Endodermal cell (in vitro differentiated cells): ENCODE measurements at regions not wholly inside any gene's neighbourhood (a gene's known extent, or its start where the extent isn't known, plus 50 kb on each side); places are given as distances from the start of the nearest gene placed in this dataset.

ENCODE experiments used
- DNase-seq: peaks from one replicate; pipeline ENCODE4 v3.0.0-alpha.2; 2017
- H3K27ac ChIP-seq: 2 replicates; pipeline ENCODE4 v1.5.1; 2013; ENCODE audit warnings: mild to moderate bottlenecking, low read depth, low read length, moderate library complexity
- H3K27me3 ChIP-seq: 2 replicates; pipeline ENCODE4 v1.6.1; 2013; ENCODE audit warnings: mild to moderate bottlenecking, low read length, moderate library complexity; ENCODE audit not compliant: insufficient read depth, control insufficient read depth, poor library complexity, severe bottlenecking
- H3K36me3 ChIP-seq: 2 replicates; pipeline ENCODE4 v1.7.0; 2013; ENCODE audit warnings: mild to moderate bottlenecking, low read length, moderate library complexity; ENCODE audit not compliant: control insufficient read depth, insufficient read depth
- H3K4me1 ChIP-seq: one replicate; pipeline ENCODE4 v1.7.0; 2013; ENCODE audit warnings: low read length; ENCODE audit not compliant: control insufficient read depth, insufficient read depth
- H3K4me3 ChIP-seq: 2 replicates; pipeline ENCODE4 v1.5.1; 2013; ENCODE audit warnings: mild to moderate bottlenecking, low read length, moderate library complexity
- H3K9ac ChIP-seq: 2 replicates; pipeline ENCODE4 v1.6.1; 2013; ENCODE audit warnings: mild to moderate bottlenecking, low read length, moderate library complexity; ENCODE audit not compliant: poor library complexity, severe bottlenecking; ENCODE audit errors: extremely low read depth
- H3K9me3 ChIP-seq: 2 replicates; pipeline ENCODE4 v1.6.1; 2013; ENCODE audit warnings: mild to moderate bottlenecking, low read length, moderate library complexity; ENCODE audit not compliant: control insufficient read depth
- H3K27ac Mint-ChIP-seq: 2 replicates; pipeline ENCODE4 v1.8.0; 2020; ENCODE audit warnings: mixed read lengths
- H3K27me3 Mint-ChIP-seq: 2 replicates; pipeline ENCODE4 v1.8.0; 2021; ENCODE audit warnings: mild to moderate bottlenecking, mixed read lengths; ENCODE audit not compliant: insufficient read depth
- H3K36me3 Mint-ChIP-seq: 2 replicates; pipeline ENCODE4 v1.8.0; 2020; ENCODE audit warnings: low read depth, mixed read lengths
- H3K4me1 Mint-ChIP-seq: 2 replicates; pipeline ENCODE4 v1.8.0; 2020; ENCODE audit warnings: mixed read lengths
- H3K4me3 Mint-ChIP-seq: 2 replicates; pipeline ENCODE4 v1.8.0; 2020; ENCODE audit warnings: mild to moderate bottlenecking, moderate library complexity, mixed read lengths
- H3K9me3 Mint-ChIP-seq: 2 replicates; pipeline ENCODE4 v1.8.0; 2020; ENCODE audit warnings: mild to moderate bottlenecking, mixed read lengths
- WGBS, 2 experiments: methylation state at CpG; one replicate each; pipeline versions ENCODE4 v1.1.5 to v1.1.7; 2013; ENCODE audit warnings: missing lambda C conversion rate in 2 of 2, mixed read lengths in 1 of 2; ENCODE audit not compliant: insufficient coverage in 1 of 2, insufficient read length in 1 of 2; 5-methylcytosine and 5-hydroxymethylcytosine counted together
- TF ChIP-seq, protein P1 (sequence below): fragments of 200-600 bp; sonication (generic); conservative IDR thresholded peaks from 2 replicates; pipeline ENCODE4 v1.5.0; 2021; ENCODE audit warnings: antibody characterized with exemption, mild to moderate bottlenecking

GRCh38 chr3:87361271-87361670, 84.9 kb upstream of the POU1F1 start:
- Mint-ChIP-seq H3K36me3 (no peaks in the 10 kb centered on the region), H3K4me1 (no peaks in the 10 kb centered on the region), H3K9me3 (no peaks in the 10 kb centered on the region), H3K27me3 (no peaks in the 10 kb centered on the region), H3K27ac (no peak overlapping the region), H3K4me3 (no peak overlapping the region)
- TF ChIP-seq, protein P1, sequence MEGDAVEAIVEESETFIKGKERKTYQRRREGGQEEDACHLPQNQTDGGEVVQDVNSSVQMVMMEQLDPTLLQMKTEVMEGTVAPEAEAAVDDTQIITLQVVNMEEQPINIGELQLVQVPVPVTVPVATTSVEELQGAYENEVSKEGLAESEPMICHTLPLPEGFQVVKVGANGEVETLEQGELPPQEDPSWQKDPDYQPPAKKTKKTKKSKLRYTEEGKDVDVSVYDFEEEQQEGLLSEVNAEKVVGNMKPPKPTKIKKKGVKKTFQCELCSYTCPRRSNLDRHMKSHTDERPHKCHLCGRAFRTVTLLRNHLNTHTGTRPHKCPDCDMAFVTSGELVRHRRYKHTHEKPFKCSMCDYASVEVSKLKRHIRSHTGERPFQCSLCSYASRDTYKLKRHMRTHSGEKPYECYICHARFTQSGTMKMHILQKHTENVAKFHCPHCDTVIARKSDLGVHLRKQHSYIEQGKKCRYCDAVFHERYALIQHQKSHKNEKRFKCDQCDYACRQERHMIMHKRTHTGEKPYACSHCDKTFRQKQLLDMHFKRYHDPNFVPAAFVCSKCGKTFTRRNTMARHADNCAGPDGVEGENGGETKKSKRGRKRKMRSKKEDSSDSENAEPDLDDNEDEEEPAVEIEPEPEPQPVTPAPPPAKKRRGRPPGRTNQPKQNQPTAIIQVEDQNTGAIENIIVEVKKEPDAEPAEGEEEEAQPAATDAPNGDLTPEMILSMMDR, result no peak
- no peak overlapping the region for H3K4me3 ChIP-seq
- no peaks in the 10 kb centered on the region for H3K9me3 ChIP-seq
- no peaks in the 10 kb centered on the region for H3K36me3 ChIP-seq
- H3K9ac ChIP-seq, result no peak overlapping the region
- H3K27me3 ChIP-seq, result peaks cover 7% of the 10 kb centered on the region
- H3K27ac ChIP-seq, result no peak overlapping the region
- DNase-seq, result no peak
- H3K4me1 ChIP-seq, result no peaks in the 10 kb centered on the region

DNA sequence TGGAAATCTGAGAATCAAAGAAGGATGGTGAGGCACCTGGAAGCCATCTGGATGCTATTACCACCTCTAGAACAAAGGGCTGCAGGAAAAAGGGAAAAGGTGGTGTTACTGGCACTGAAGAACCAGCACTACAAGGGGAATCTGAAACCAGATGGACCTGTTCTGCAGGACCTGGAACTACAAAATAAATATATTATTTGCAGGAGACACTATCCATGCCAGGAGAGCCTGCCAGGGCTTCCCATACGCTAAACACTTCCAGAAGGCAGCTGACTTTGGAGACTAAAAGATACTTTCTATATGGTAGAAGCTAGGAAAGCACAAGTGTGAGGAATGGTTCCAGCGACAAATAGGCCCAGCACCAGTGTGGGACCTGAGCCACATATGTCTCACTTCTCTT, 83.4 kb upstream of the POU1F1 start:
- no peak overlapping the region for H3K4me3 ChIP-seq
- H3K9ac ChIP-seq, result no peak overlapping the region
- H3K36me3 ChIP-seq, result no peaks in the 10 kb centered on the region
- Mint-ChIP-seq H3K4me1 (no peaks in the 10 kb centered on the region), H3K27ac (no peak overlapping the region), H3K9me3 (no peaks in the 10 kb centered on the region), H3K4me3 (no peak overlapping the region), H3K36me3 (no peaks in the 10 kb centered on the region), H3K27me3 (no peaks in the 10 kb centered on the region)
- peaks cover 7% of the 10 kb centered on the region for H3K27me3 ChIP-seq
- 90% methylated on average over 2 of the region's 2 CpGs; no CpG with 5 or more reads in 1 of the 2 experiments for WGBS, 2 experiments
- H3K27ac ChIP-seq, result no peak overlapping the region
- H3K4me1 ChIP-seq, result no peaks in the 10 kb centered on the region
- H3K9me3 ChIP-seq, result no peaks in the 10 kb centered on the region
- TF ChIP-seq, protein P1, result no peak
- no peak for DNase-seq

DNA sequence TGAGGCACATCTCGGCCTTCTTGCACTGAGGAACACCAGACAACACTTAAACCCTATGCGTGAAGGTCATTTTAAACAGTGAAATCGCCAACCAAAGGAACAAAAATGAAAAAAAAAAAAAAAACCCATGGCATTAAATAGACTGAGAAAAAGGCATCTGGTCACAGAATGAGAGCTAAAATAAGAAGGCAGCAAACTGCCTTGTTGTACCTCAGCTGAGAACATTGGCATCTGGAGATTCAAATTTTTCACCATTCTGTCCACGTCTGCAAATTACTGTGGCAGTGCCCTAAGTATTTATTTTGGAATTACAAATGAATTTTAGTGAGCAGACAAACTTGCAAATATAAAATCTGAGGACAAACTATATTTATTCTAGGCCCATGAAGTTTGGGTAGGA, 82.6 kb upstream of the POU1F1 start:
- Mint-ChIP-seq H3K4me3 (no peak overlapping the region), H3K27ac (no peak overlapping the region), H3K36me3 (no peaks in the 10 kb centered on the region), H3K9me3 (no peaks in the 10 kb centered on the region), H3K27me3 (no peaks in the 10 kb centered on the region), H3K4me1 (no peaks in the 10 kb centered on the region)
- H3K9me3 ChIP-seq, result no peaks in the 10 kb centered on the region
- WGBS, 2 experiments, result 79 to 95% methylated on average over 3 to 4 of the region's 4 CpGs
- H3K27me3 ChIP-seq, result peaks cover 7% of the 10 kb centered on the region
- H3K36me3 ChIP-seq, result no peaks in the 10 kb centered on the region
- no peak overlapping the region for H3K27ac ChIP-seq
- H3K4me1 ChIP-seq, result no peaks in the 10 kb centered on the region
- TF ChIP-seq, protein P1, result no peak
- no peak overlapping the region for H3K9ac ChIP-seq
- H3K4me3 ChIP-seq, result no peak overlapping the region
- no peak for DNase-seq
